Stimulated activated CD4-positive, alpha-beta T cell treated with anti-CD3 and anti-CD28 coated beads, TNF-alpha, amount 100 ng/mL, for 4 hours (primary cell): ENCODE measurements at regions not wholly inside any gene's neighbourhood (a gene's known extent, or its start where the extent isn't known, plus 50 kb on each side); places are given as distances from the start of the nearest gene placed in this dataset.

Experiments used
- DNase-seq, 3 experiments: peaks; one replicate each; pipeline ENCODE4 v3.0.0-alpha.2; 2020; ENCODE audit warnings: low read depth in 3 of 3

- DNase-seq = no peak
These were observed 167.9 kb downstream of the KLF12 start for GRCh38 chr13:73966331-73966730.

- no peak for DNase-seq
These were observed 171.9 kb downstream of the KLF12 start for GRCh38 chr13:73962284-73962683.

GRCh38 chr13:73961181-73961580 lies 173.0 kb downstream of the KLF12 start:
- no peak for DNase-seq

GRCh38 chr13:73960474-73960873 lies 173.7 kb downstream of the KLF12 start:
- DNase-seq = no peak

- DNase-seq = no peak
These were observed 175.4 kb downstream of the KLF12 start for GRCh38 chr13:73958657-73959397.

DNA sequence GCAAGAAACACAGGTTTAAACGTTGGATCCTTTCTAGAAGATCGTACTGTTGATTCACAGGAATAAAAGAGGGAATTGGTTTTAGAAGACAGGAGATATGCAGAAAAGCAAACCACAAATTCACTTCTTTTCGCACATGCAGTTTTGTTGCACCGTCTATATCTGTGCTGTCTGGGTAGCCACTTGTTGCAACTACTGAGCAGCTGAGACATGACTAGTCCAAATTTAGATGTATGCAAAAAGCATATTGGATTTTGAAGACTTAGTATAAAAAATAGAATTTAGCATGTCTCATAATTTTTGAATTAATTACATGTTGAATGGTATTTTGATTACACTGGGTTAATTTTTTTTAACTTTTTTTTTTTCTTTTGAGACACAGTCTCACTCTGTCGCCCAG lies 176.3 kb downstream of the KLF12 start:
- no peak for DNase-seq

- no peak for DNase-seq
These were observed 177.3 kb downstream of the KLF12 start for GRCh38 chr13:73956795-73957408.

DNA sequence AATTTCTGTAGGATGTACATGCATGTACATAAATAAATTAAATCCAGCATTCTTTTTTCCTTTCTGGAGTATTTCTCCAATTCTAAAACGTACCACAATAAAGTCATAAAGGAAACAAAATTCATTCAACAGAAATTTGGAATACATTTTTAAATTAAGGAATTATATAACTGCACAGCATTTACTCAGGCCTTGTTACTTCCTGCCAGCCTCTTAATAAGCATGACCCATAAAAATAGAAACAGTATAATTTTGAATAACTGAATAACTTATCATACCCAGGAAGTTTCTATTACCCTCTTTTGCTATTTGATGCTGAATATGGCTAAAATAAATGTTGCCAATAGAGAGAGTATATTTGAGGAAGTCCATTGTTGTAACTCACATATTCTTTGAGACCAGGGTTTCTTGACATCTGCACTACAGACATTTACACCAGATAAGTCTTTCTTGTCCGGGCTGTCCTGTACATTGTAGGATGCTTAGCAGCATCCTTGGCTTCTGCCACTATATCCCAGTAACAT lies 178.2 kb downstream of the KLF12 start:
- no peak for DNase-seq

- no peak for DNase-seq
These were observed 179.4 kb downstream of the KLF12 start for GRCh38 chr13:73954808-73955207.

GRCh38 chr13:73952648-73953047 lies 181.6 kb downstream of the KLF12 start:
- no peak for DNase-seq

DNA sequence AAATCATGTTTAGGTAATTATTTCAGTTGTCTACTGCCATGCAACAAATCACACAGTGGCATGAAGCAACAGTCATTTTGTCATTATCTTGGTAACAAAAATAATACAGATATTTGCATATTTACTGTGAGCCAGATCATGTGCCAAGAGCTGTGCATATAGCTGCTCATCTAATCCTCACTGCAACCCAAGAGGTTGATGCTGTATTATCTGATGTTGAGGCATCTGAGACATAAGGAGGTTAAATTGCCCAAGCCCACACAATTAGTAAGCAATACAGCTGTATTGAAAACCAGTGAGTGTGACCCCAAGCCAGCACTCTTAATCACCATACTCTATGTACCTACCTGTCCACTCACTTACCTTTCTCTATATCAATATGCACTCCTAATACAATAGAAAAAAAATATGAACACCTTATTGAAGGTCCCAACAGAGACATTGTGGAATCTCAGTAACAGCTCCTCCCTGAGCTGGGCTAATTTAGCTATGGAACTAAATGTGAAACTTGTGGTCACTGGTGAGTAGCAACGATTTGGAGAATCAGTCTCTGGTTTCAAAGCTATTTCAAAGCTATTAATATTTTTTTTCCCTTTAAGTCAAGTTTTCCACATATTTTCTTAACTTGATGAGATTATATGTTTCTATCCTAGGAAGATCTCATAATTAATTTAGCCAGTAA lies 185.2 kb downstream of the KLF12 start:
- no peak for DNase-seq

- DNase-seq = no peak
These were observed 188.3 kb downstream of the KLF12 start for GRCh38 chr13:73945871-73946270.

DNA sequence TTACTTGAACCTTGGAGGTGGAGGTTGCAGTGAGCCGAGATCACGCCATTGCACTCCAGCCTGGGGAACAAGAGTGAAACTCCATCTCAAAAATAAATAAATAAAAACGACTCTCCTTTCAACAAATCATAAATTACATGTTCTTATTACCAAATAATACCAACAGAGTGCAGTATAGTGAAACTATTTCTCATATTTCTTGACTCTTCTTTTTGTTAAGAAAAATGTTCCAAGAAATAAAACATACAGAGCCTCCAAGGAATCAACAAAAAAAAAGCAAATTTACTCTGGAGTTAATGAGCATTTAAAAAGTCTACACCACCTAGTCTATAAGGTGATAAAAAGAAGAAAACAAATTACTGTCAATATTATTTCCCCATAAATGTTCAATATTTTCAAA lies 188.8 kb downstream of the KLF12 start:
- DNase-seq = no peak

GRCh38 chr13:73943965-73944233 lies 190.3 kb downstream of the KLF12 start:
- DNase-seq = no peak

GRCh38 chr13:73943137-73943964 lies 190.9 kb downstream of the KLF12 start:
- DNase-seq = no peak

DNA sequence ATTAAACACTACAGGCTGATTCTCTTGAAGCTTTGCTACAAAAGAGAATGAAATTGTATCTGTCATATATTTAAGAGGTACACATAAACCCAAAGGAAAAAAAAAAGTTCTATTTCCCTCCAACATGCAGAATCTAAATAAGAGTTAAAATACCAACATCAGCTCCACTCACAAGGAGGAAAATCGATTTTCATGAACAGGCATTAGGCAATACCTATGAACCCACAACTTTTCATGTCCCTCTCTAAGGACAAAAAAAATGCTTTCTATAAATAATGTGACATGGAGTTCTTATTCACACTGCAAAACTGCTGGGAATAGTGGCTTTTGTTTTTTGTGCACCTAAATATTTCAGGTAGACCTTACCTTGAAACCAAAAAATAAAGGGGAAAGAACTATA lies 192.5 kb downstream of the KLF12 start:
- DNase-seq = no peak

GRCh38 chr13:73940098-73940497 lies 194.1 kb downstream of the KLF12 start:
- DNase-seq = no peak

- no peak for DNase-seq
These were observed 194.6 kb downstream of the KLF12 start for GRCh38 chr13:73939603-73940002.

DNA sequence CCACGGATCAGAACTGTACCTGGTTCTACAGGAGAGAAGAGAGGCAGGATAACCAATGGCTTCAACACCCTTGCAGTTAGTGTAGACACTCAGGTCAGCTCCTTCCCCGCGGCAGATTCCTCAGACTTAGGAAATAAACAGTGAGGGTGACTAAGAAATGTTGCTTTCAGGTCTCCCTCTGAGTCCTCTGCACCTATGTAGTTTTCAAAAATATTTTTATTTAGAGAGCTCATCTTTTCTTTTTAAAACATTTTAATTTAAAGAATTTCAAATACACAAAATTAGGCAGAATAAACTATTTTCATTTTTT lies 195.2 kb downstream of the KLF12 start:
- DNase-seq = no peak

DNA sequence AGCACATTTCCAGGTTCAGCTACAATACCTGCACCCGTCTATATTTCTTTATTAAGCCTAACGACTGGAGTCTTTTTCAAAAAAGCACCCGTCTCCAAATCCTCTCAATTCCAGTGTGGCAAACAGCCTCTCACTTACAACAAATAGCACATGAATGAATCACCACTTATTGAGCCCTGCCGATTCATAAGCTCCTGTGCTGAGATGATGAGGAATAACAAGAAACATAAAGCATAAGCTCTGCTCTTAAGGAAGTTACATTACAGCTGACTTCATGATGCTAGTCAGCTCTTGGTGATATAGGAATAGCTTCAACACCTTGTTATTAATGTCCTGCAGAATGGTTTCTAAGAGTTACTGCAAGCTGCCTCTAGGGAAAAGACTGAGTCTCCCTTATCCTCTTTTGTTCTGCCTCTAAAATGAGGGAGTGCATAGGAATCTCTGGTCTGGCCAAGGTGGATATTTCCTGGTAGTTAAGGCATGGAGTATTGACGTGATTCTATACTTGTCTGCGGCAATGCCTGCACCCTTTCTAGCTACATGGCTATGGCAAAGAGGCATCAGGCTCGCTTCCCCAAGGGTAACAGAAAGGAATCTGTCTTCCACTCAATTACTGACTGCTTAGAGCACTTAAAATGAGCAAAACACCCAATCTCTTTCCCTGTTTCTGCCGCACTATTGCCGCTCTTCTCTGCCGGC lies 195.7 kb downstream of the KLF12 start:
- DNase-seq = no peak

DNA sequence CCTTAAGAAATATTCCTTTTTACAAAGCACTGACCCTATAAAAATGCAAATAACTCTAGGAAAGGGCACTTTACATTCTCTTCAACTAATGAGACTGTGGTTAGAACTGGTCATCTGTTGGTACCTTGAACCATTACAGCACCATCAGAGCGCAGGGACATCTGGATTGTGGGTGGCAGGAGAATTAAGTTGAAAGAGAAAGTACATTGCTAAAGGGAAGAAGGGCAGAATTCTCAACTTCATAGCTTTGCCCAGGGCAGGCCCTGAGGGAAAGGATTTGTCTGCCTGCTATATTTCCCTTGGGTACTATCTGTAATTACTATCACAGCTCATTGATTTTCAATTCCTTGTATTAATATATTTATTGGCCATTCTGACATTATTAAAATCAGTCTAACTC lies 196.8 kb downstream of the KLF12 start:
- DNase-seq = no peak

DNA sequence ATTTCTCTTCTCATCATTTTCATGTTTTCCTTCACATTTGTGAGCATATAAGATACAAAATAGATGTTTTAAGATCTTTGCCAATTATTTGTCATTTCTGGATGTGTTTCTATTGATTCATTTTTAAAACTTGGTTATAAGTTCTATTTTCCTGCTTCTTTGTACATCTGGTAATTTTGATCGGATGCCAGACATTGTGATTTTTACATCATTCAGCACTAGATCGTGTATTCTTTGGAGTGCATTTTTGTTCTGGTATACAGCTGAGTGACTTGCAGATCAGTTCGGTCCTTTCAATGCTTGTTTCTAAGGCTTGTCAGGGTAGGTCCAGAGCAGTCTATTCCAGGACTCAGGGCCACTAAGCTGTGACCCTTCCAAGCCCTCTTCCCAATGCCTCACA lies 198.2 kb downstream of the KLF12 start:
- DNase-seq = no peak
